ENCODE measurements at regions not wholly inside any gene's neighbourhood (a gene's known extent, or its start where the extent isn't known, plus 50 kb on each side); places are given as distances from the start of the nearest gene placed in this dataset.
A peak's percentile ranks its signal among the peaks of the same experiment; 100 is the strongest.

GRCh38 chr4:45883421-45883820 is 240.4 kb downstream of the GABRG1 start:
- no peak for TF ChIP-seq JUND (IDR thresholded peaks at IDR 0.05; ENCODE audit: low read depth)
- DNase-seq (ENCODE audit: low read depth in 1 of 2, low spot score in 1 of 2) = no peak
- in situ Hi-C loops (cut with HindIII; ENCODE audit: low pct_unique_long_range_greater_than_20kb, low sequenced_read_pairs) = no loop called here

GRCh38 chr4:45876235-45876890 is 247.5 kb downstream of the GABRG1 start:
- DNase-seq (ENCODE audit: low read depth in 1 of 2, low spot score in 1 of 2) = no peak
- in situ Hi-C loops (cut with HindIII; ENCODE audit: low pct_unique_long_range_greater_than_20kb, low sequenced_read_pairs) = no loop called here
- TF ChIP-seq JUND (IDR thresholded peaks at IDR 0.05; ENCODE audit: low read depth) = no peak

- DNase-seq (ENCODE audit: low read depth in 1 of 2, low spot score in 1 of 2) = peak in 1 of 2 experiments; percentile 54
- in situ Hi-C loops (cut with HindIII; ENCODE audit: low pct_unique_long_range_greater_than_20kb, low sequenced_read_pairs) = no loop called here
- TF ChIP-seq JUND (IDR thresholded peaks at IDR 0.05; ENCODE audit: low read depth) = no peak
Measured at GRCh38 chr4:45869184-45869583, 254.7 kb downstream of the GABRG1 start.

- no peak for DNase-seq (ENCODE audit: low read depth in 1 of 2, low spot score in 1 of 2)
- in situ Hi-C loops (cut with HindIII; ENCODE audit: low pct_unique_long_range_greater_than_20kb, low sequenced_read_pairs) = no loop called here
- no peak for TF ChIP-seq JUND (IDR thresholded peaks at IDR 0.05; ENCODE audit: low read depth)
Measured at GRCh38 chr4:45865781-45866180, 258.1 kb downstream of the GABRG1 start.

GRCh38 chr4:45855857-45856256 is 268.0 kb downstream of the GABRG1 start:
- no peak for DNase-seq (ENCODE audit: low read depth in 1 of 2, low spot score in 1 of 2)
- TF ChIP-seq JUND (IDR thresholded peaks at IDR 0.05; ENCODE audit: low read depth) = no peak
- in situ Hi-C loops (cut with HindIII; ENCODE audit: low pct_unique_long_range_greater_than_20kb, low sequenced_read_pairs) = no loop called here

- no peak for TF ChIP-seq JUND (IDR thresholded peaks at IDR 0.05; ENCODE audit: low read depth)
- DNase-seq (ENCODE audit: low read depth in 1 of 2, low spot score in 1 of 2) = no peak
- in situ Hi-C loops (cut with HindIII; ENCODE audit: low pct_unique_long_range_greater_than_20kb, low sequenced_read_pairs) = no loop called here
Measured at GRCh38 chr4:45846016-45846415, 277.8 kb downstream of the GABRG1 start.

GRCh38 chr4:45841791-45842190 is 282.1 kb downstream of the GABRG1 start:
- in situ Hi-C loops (cut with HindIII; ENCODE audit: low pct_unique_long_range_greater_than_20kb, low sequenced_read_pairs) = no loop called here
- DNase-seq (ENCODE audit: low read depth in 1 of 2, low spot score in 1 of 2) = no peak
- no peak for TF ChIP-seq JUND (IDR thresholded peaks at IDR 0.05; ENCODE audit: low read depth)

- no peak for TF ChIP-seq JUND (IDR thresholded peaks at IDR 0.05; ENCODE audit: low read depth)
- DNase-seq (ENCODE audit: low read depth in 1 of 2, low spot score in 1 of 2) = no peak
- in situ Hi-C loops (cut with HindIII; ENCODE audit: low pct_unique_long_range_greater_than_20kb, low sequenced_read_pairs) = no loop called here
Measured at GRCh38 chr4:45831692-45832091, 292.2 kb downstream of the GABRG1 start.

GRCh38 chr4:45803994-45804393 is 319.9 kb downstream of the GABRG1 start:
- no peak for DNase-seq (ENCODE audit: low read depth in 1 of 2, low spot score in 1 of 2)
- in situ Hi-C loops (cut with HindIII; ENCODE audit: low pct_unique_long_range_greater_than_20kb, low sequenced_read_pairs) = no loop called here
- no peak for TF ChIP-seq JUND (IDR thresholded peaks at IDR 0.05; ENCODE audit: low read depth)

GRCh38 chr4:45795135-45795534 is 328.7 kb downstream of the GABRG1 start:
- no peak for DNase-seq (ENCODE audit: low read depth in 1 of 2, low spot score in 1 of 2)
- in situ Hi-C loops (cut with HindIII; ENCODE audit: low pct_unique_long_range_greater_than_20kb, low sequenced_read_pairs) = no loop called here
- TF ChIP-seq JUND (IDR thresholded peaks at IDR 0.05; ENCODE audit: low read depth) = no peak

- DNase-seq (ENCODE audit: low read depth in 1 of 2, low spot score in 1 of 2) = no peak
- in situ Hi-C loops (cut with HindIII; ENCODE audit: low pct_unique_long_range_greater_than_20kb, low sequenced_read_pairs) = no loop called here
Measured at GRCh38 chr4:45778514-45778913, 345.3 kb downstream of the GABRG1 start.

GRCh38 chr4:45776146-45776545 is 347.7 kb downstream of the GABRG1 start:
- in situ Hi-C loops (cut with HindIII; ENCODE audit: low pct_unique_long_range_greater_than_20kb, low sequenced_read_pairs) = no loop called here
- TF ChIP-seq JUND (IDR thresholded peaks at IDR 0.05; ENCODE audit: low read depth) = no peak
- DNase-seq (ENCODE audit: low read depth in 1 of 2, low spot score in 1 of 2) = no peak

More at GRCh38 chr4:45778514-45778913, 345.3 kb downstream of the GABRG1 start:
- TF ChIP-seq JUND (IDR thresholded peaks at IDR 0.05; ENCODE audit: low read depth) = no peak

GRCh38 chr4:45770958-45771357 is 352.9 kb downstream of the GABRG1 start:
- no peak for DNase-seq (ENCODE audit: low read depth in 1 of 2, low spot score in 1 of 2)
- TF ChIP-seq JUND (IDR thresholded peaks at IDR 0.05; ENCODE audit: low read depth) = no peak
- in situ Hi-C loops (cut with HindIII; ENCODE audit: low pct_unique_long_range_greater_than_20kb, low sequenced_read_pairs) = no loop called here

- no peak for TF ChIP-seq JUND (IDR thresholded peaks at IDR 0.05; ENCODE audit: low read depth)
- in situ Hi-C loops (cut with HindIII; ENCODE audit: low pct_unique_long_range_greater_than_20kb, low sequenced_read_pairs) = no loop called here
- no peak for DNase-seq (ENCODE audit: low read depth in 1 of 2, low spot score in 1 of 2)
Measured at GRCh38 chr4:45765521-45765920, 358.3 kb downstream of the GABRG1 start.
